K562 (cell line): ENCODE measurements at regions not wholly inside any gene's neighbourhood (a gene's known extent, or its start where the extent isn't known, plus 50 kb on each side); places are given as distances from the start of the nearest gene placed in this dataset.

Source experiments
- ATF1 ChIP-seq, 2 experiments: fragments of 450-650 bp in 1 of 2; IDR thresholded peaks; 2 replicates each; pipeline ENCODE4 v1.6.1; 2016; ENCODE audit warnings: missing compliant biosample characterization in 1 of 2, missing genetic modification characterization in 1 of 2
- DACH1 ChIP-seq: fragments of 450-650 bp; IDR thresholded peaks from 2 replicates; pipeline ENCODE4 v1.6.1; 2018; ENCODE audit not compliant: partially characterized antibody
- MCM3 ChIP-seq: fragments of 450-650 bp; IDR thresholded peaks from 2 replicates; pipeline ENCODE4 v1.6.1; 2016
- MGA ChIP-seq: fragments of 450-650 bp; IDR thresholded peaks from 2 replicates; pipeline ENCODE4 v1.6.1; 2016; ENCODE audit warnings: mild to moderate bottlenecking, moderate library complexity
- TCF3 ChIP-seq: sonication (generic); formaldehyde crosslinking; IDR thresholded peaks from 2 replicates; pipeline ENCODE4 v1.4.0; 2020; ENCODE audit warnings: mild to moderate bottlenecking, missing genetic modification reagents
- ZNF277 ChIP-seq: fragments of 250-450 bp; sonication (Bioruptor Pico); IDR thresholded peaks from 2 replicates; pipeline ENCODE4 v1.8.0; 2022; ENCODE audit warnings: inconsistent platforms, mild to moderate bottlenecking, moderate library complexity, borderline replicate concordance

- TF ChIP-seq MGA (no peak), ZNF277 (no peak), DACH1 (no peak), TCF3 (CRISPR knock-in tag) (no peak), ATF1 (CRISPR knock-in tag; IDR thresholded peaks at IDR 0.05) (no peak), ATF1 (tag; IDR thresholded peaks at IDR 0.05) (no peak), MCM3 (no peak)
Measured at GRCh38 chr3:153679714-153680113, 441.5 kb upstream of the ARHGEF26 start (continued).
